Gastrocnemius medialis (tissue), 4 donors: ENCODE measurements at regions not wholly inside any gene's neighbourhood (a gene's known extent, or its start where the extent isn't known, plus 50 kb on each side); places are given as distances from the start of the nearest gene placed in this dataset.

Experiments
- POLR2A ChIP-seq, 2 donors: fragments of 450-650 bp; IDR thresholded peaks; one replicate each; pipeline ENCODE4 v1.6.1; 2017; ENCODE audit warnings: antibody characterized with exemption in 2 of 2, mild to moderate bottlenecking in 2 of 2, moderate library complexity in 2 of 2
- TF ChIP-seq, protein P1 (sequence below), 5 experiments: fragments of 450-650 bp in 3 of 5; fragments of 200-600 bp in 2 of 5; sonication (generic) in 2 of 5; IDR thresholded peaks in 4 of 5; conservative IDR thresholded peaks in 1 of 5; 1 replicate in 4 of 5; 2 replicates in 1 of 5; pipeline ENCODE4 v1.5.1; 2016 to 2019; ENCODE audit warnings: antibody characterized with exemption in 5 of 5, mild to moderate bottlenecking in 3 of 5, moderate library complexity in 3 of 5

DNA sequence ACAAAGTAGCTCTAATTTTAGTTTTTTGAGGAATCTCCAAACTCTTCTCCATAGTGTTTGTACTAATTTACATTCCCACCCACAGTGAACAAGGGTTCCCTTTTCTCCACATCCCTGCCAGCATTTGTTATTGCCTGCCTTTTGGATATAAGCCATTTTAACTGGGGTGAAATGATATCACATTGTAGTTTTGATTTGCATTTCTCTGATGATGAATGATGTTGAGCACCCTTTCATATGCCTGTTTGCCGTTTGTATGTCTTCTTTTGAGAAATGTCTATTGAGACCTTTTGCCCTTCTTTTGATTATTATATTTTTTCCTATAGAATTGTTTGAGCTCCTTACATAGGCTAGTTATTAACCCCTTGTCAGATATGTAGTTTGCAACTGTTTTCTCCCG lies 239.9 kb upstream of the TPM1 start:
- TF ChIP-seq, protein P1, sequence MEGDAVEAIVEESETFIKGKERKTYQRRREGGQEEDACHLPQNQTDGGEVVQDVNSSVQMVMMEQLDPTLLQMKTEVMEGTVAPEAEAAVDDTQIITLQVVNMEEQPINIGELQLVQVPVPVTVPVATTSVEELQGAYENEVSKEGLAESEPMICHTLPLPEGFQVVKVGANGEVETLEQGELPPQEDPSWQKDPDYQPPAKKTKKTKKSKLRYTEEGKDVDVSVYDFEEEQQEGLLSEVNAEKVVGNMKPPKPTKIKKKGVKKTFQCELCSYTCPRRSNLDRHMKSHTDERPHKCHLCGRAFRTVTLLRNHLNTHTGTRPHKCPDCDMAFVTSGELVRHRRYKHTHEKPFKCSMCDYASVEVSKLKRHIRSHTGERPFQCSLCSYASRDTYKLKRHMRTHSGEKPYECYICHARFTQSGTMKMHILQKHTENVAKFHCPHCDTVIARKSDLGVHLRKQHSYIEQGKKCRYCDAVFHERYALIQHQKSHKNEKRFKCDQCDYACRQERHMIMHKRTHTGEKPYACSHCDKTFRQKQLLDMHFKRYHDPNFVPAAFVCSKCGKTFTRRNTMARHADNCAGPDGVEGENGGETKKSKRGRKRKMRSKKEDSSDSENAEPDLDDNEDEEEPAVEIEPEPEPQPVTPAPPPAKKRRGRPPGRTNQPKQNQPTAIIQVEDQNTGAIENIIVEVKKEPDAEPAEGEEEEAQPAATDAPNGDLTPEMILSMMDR (IDR thresholded peaks at IDR 0.05 in 4 of 5, conservative IDR thresholded peaks at IDR 0.05 in 1 of 5) = no peak
- TF ChIP-seq POLR2A (IDR thresholded peaks at IDR 0.05) = no peak
